C4-2B (cell line): ENCODE measurements at regions not wholly inside any gene's neighbourhood (a gene's known extent, or its start where the extent isn't known, plus 50 kb on each side); places are given as distances from the start of the nearest gene placed in this dataset.

ENCODE experiments used
- H3K27ac ChIP-seq: fragments of 450-650 bp; 2 replicates; pipeline ENCODE4 v1.5.1; 2017
- ZFX ChIP-seq: fragments of 450-650 bp; IDR thresholded peaks from 2 replicates; pipeline ENCODE4 v1.6.1; 2017
- TF ChIP-seq, protein P1 (sequence below): fragments of 450-650 bp; conservative IDR thresholded peaks from 2 replicates; pipeline ENCODE4 v1.5.1; 2017; ENCODE audit warnings: mild to moderate bottlenecking

DNA sequence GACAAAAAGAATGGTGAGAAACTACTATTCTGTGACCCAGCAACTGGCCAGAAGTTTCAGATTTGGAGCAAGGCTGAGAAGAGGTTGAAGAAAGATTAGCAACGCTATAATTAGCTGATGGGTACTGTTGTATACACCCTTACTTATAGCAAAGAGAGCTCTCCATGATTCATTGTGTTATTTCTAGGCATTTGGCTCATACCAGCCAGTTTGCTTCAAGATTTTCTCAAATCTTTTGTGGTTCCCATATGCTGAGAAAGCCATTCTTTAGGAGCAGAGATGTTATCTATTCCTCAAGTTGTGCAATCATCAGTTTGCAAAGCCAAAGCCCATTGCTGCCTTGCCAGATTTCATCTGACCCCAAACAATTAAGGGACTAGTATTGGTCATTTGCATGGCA lies 179.4 kb downstream of the ETS1 start:
- TF ChIP-seq ZFX, result no peak
- TF ChIP-seq, protein P1, sequence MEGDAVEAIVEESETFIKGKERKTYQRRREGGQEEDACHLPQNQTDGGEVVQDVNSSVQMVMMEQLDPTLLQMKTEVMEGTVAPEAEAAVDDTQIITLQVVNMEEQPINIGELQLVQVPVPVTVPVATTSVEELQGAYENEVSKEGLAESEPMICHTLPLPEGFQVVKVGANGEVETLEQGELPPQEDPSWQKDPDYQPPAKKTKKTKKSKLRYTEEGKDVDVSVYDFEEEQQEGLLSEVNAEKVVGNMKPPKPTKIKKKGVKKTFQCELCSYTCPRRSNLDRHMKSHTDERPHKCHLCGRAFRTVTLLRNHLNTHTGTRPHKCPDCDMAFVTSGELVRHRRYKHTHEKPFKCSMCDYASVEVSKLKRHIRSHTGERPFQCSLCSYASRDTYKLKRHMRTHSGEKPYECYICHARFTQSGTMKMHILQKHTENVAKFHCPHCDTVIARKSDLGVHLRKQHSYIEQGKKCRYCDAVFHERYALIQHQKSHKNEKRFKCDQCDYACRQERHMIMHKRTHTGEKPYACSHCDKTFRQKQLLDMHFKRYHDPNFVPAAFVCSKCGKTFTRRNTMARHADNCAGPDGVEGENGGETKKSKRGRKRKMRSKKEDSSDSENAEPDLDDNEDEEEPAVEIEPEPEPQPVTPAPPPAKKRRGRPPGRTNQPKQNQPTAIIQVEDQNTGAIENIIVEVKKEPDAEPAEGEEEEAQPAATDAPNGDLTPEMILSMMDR, result no peak
- no peak overlapping the region for H3K27ac ChIP-seq

DNA sequence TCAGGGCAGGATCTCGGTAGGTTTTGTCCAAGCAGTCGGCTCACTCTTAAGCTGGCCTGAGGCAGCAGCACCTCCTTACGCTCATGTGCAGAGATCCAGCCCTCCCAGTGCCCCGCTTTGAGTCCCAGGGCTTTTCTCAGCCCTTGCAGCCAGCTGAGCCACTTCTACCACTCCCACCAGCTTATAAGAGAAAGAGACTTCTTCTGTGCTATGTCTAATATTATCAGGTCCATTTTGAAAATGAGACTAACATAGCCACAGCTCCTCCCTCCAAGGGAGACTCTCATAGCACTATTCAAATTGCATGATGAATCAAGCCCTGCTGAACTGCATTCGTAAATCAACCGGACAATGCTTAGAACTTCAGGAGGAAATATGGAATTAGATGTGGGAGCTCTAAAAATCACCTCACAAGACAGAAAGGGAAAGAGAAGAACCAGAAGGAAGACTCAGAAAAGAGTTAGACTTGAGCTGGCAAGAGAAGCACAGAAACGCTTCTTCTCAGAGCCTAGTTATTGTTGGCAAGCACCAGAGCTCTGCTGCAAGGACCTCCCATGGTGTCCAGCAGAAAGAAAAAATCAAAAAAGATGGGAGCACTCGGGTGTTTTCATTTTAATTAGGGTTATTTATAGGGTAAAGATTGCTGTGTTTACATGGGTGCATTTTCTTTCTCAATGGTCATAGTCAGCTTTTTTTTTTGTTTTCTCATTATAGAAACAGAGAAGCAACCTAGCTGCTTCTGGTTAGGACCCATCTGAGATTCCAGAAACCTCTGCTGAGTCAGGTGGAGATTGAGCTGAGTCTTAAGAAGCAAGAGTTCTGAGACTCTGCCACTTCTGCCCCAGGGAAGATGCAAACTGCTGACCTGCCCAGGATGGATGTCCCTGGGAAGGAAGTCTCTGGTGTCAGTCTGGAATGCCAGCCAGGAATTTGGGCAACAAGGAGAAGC lies 181.4 kb downstream of the ETS1 start:
- TF ChIP-seq ZFX, result no peak
- TF ChIP-seq, protein P1, result no peak
- H3K27ac ChIP-seq, result no peak overlapping the region

DNA sequence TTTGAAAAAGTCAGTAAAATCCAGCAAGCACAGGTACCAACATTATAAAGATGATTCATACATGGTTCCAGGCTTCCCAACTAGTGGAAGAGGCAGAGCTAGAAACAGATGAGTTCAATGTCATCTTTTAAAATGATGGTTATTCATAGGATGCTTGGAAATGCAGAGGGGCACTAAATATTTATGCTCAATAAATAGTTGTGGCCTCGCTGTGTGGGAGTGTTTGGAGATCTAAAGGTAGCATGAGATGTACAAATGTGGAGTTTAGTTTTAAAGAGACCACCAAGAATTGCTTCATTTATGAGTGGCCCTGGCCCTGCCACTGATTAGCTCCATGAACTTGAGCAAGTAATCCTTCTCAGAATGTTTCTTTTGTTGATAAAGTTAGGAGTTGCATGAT lies 182.2 kb downstream of the ETS1 start:
- TF ChIP-seq, protein P1, result no peak
- TF ChIP-seq ZFX, result no peak
- H3K27ac ChIP-seq, result no peak overlapping the region

DNA sequence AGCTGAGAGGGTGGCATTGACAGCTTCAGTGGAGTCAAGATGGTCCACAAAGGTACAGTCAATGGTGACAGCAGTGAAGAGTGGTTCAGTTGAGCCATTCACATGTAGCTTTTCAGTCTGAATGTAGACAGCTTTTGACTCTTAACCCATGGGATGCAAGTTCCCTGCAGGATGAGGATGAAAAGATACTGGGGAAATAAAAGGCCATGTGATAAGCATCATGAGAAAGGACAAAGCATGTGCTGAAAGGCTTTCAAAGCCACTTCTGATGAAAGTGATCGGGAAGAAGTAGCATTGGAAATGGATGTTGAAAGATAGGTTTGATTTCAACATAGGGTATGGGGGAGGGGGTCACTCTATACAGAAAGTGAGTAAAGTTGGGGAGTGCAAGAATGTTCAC lies 182.9 kb downstream of the ETS1 start:
- H3K27ac ChIP-seq, result no peak overlapping the region
- TF ChIP-seq ZFX, result no peak
- TF ChIP-seq, protein P1, result no peak

DNA sequence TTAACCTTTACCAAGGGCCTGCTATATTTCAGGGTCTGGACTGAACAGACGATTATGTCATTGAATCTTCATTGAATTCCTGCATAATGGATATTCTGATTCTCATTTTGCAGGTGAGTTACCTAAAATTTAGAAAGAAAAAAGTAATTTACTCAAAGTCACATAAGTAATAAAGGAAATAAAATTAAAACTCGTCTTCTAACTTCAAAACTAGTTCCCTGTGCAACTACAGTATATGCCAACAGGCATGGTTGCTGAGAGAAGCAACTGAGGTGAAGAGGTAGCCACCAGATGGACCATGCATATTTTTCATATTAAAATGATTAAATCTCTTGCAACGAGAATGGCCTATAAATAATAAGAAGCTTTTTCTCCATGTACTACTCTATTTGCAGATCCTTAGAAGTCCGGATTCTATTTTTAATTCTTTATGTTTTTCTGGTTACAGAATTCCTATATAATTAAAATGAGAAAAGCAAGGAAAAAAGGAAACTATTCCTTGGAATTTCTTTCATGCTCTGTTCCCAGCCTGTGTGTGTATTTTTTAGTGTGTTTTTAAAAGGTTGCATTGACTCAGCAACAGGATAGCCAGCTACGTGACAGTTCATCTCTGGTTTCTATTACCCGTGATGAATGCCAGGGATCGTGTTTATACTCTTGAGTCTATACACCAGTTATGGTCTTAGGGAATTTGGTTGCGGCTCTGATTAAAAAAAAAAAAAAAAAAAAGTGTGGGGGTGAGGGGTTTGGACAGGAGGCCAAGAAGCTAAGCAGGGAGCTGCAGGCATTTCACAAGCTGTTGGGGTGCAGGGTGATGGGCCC lies 186.8 kb downstream of the ETS1 start:
- TF ChIP-seq, protein P1, result no peak
- no peak for TF ChIP-seq ZFX

DNA sequence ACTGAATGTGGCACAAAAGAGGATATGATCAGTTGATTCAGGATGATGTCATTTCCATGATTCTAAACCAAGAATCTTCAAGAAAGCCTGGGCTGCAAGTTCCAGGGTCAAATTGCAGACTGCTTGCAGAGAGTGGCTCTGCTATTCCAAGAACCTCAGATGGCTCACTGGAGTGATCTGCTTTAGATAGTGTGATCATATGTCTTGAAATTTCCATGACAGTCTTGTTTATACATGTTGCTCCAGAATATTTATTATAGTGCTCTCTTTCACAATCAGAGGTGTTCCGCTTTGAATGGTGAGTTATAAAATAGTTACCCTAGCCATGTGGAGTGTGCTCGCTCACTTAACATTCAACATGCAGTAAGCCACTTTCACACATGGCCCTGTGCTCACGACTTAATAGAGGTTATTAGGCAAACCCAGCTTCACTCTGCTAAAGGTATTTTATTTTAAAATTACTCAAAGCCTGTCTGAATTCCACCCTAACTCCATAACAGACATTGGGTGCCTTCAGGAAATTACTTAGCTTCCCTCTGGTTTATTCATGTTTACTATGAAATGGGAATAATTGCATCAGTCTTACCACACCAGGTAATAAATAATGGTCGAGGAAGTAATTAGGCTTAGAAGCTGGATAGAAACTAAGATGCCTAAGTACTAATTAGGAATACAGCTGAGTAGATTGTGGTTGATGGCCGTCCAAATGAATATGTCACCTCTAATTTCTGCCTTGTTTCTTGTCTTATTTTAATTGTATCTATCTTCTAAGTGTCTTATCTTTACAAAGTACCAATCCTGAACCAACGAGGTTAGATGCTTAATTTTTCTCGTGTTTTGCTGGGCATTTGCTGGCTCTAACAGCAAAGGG lies 187.9 kb downstream of the ETS1 start:
- no peak for TF ChIP-seq ZFX
- TF ChIP-seq, protein P1, result no peak
- H3K27ac ChIP-seq, result no peak overlapping the region

More for the DNA sequence above, 186.8 kb downstream of the ETS1 start:
- no peak overlapping the region for H3K27ac ChIP-seq
